ENCODE measurements at regions not wholly inside any gene's neighbourhood (a gene's known extent, or its start where the extent isn't known, plus 50 kb on each side); places are given as distances from the start of the nearest gene placed in this dataset.

- Mint-ChIP-seq H3K4me1 (no peaks in the 10 kb centered on the region), H3K27me3 (ENCODE audit: low read depth) (no peaks in the 10 kb centered on the region), H3K36me3 (peaks cover 6% of the 10 kb centered on the region), H3K27ac (no peak overlapping the region), H3K4me3 (no peak overlapping the region), H3K9me3 (no peaks in the 10 kb centered on the region)
- no peak for DNase-seq (ENCODE audit: low spot score in 2 of 2, unreplicated experiment in 2 of 2)
- no peak for TF ChIP-seq CTCF (IDR thresholded peaks at IDR 0.05; ENCODE audit: unreplicated experiment)
Measured at GRCh38 chr22:26743149-26743548, 85.8 kb downstream of the MIAT start.

GRCh38 chr22:26744892-26745808 lies 87.8 kb downstream of the MIAT start:
- Mint-ChIP-seq H3K27me3 (ENCODE audit: low read depth) (no peaks in the 10 kb centered on the region), H3K9me3 (no peaks in the 10 kb centered on the region), H3K27ac (no peak overlapping the region), H3K4me1 (no peaks in the 10 kb centered on the region), H3K36me3 (peaks cover 6% of the 10 kb centered on the region), H3K4me3 (no peak overlapping the region)
- TF ChIP-seq CTCF (IDR thresholded peaks at IDR 0.05; ENCODE audit: unreplicated experiment): no peak
- no peak for DNase-seq (ENCODE audit: low spot score in 2 of 2, unreplicated experiment in 2 of 2)

GRCh38 chr22:26746311-26746710 lies 88.9 kb downstream of the MIAT start:
- Mint-ChIP-seq H3K4me3 (no peak overlapping the region), H3K4me1 (peaks cover 4% of the 10 kb centered on the region), H3K27me3 (ENCODE audit: low read depth) (no peaks in the 10 kb centered on the region), H3K9me3 (no peaks in the 10 kb centered on the region), H3K27ac (no peak overlapping the region), H3K36me3 (peaks cover 6% of the 10 kb centered on the region)
- DNase-seq (ENCODE audit: low spot score in 2 of 2, unreplicated experiment in 2 of 2): no peak
- no peak for TF ChIP-seq CTCF (IDR thresholded peaks at IDR 0.05; ENCODE audit: unreplicated experiment)

GRCh38 chr22:26748845-26749244 lies 91.5 kb downstream of the MIAT start:
- no peak overlapping the region for H3K27ac Mint-ChIP-seq
- H3K36me3 Mint-ChIP-seq: peaks cover 4% of the 10 kb centered on the region
- H3K4me3 Mint-ChIP-seq: no peak overlapping the region
- no peak for DNase-seq (ENCODE audit: low spot score in 2 of 2, unreplicated experiment in 2 of 2)
- no peaks in the 10 kb centered on the region for H3K27me3 Mint-ChIP-seq (ENCODE audit: low read depth)
- no peak for TF ChIP-seq CTCF (IDR thresholded peaks at IDR 0.05; ENCODE audit: unreplicated experiment)
- peaks cover 8% of the 10 kb centered on the region for H3K4me1 Mint-ChIP-seq
- H3K9me3 Mint-ChIP-seq: no peaks in the 10 kb centered on the region

- DNase-seq (ENCODE audit: low spot score in 2 of 2, unreplicated experiment in 2 of 2): no peak
- no peaks in the 10 kb centered on the region for H3K9me3 Mint-ChIP-seq
- no peak overlapping the region for H3K4me3 Mint-ChIP-seq
- no peak overlapping the region for H3K27ac Mint-ChIP-seq
- no peak for TF ChIP-seq CTCF (IDR thresholded peaks at IDR 0.05; ENCODE audit: unreplicated experiment)
- H3K4me1 Mint-ChIP-seq: peaks cover 8% of the 10 kb centered on the region
- H3K27me3 Mint-ChIP-seq (ENCODE audit: low read depth): no peaks in the 10 kb centered on the region
- peaks cover 1% of the 10 kb centered on the region for H3K36me3 Mint-ChIP-seq
Measured at GRCh38 chr22:26751217-26751616, 93.8 kb downstream of the MIAT start.
